ENCODE measurements at regions not wholly inside any gene's neighbourhood (a gene's known extent, or its start where the extent isn't known, plus 50 kb on each side); places are given as distances from the start of the nearest gene placed in this dataset.

GRCh38 chr12:100069795-100070194 lies 72.9 kb downstream of the BLTP3B start:
- TF ChIP-seq CTCF (IDR thresholded peaks at IDR 0.05) (no peak), POLR2AphosphoS5 (IDR thresholded peaks at IDR 0.05) (no peak)
